GM19372 (cell line): ENCODE measurements at regions not wholly inside any gene's neighbourhood (a gene's known extent, or its start where the extent isn't known, plus 50 kb on each side); places are given as distances from the start of the nearest gene placed in this dataset.

ENCODE experiments used
- ATAC-seq: cut with Tn5 transposase; IDR thresholded peaks from one replicate; pipeline ENCODE4 v1.9.1; 2021; ENCODE audit warnings: mild to moderate bottlenecking, low read depth, moderate library complexity; ENCODE audit not compliant: unreplicated experiment

GRCh38 chr11:92317222-92317621 is 92.6 kb downstream of the FAT3 start:
- ATAC-seq: no peak

- no peak for ATAC-seq
These were observed 93.1 kb downstream of the FAT3 start for GRCh38 chr11:92317721-92318120.

GRCh38 chr11:92322225-92322624 is 97.6 kb downstream of the FAT3 start:
- no peak for ATAC-seq

- ATAC-seq: no peak
These were observed 100.3 kb downstream of the FAT3 start for GRCh38 chr11:92324890-92325289.

- no peak for ATAC-seq
These were observed 100.8 kb downstream of the FAT3 start for GRCh38 chr11:92325416-92325815.

- no peak for ATAC-seq
These were observed 104.5 kb downstream of the FAT3 start for GRCh38 chr11:92329137-92329536.

GRCh38 chr11:92329646-92330045 is 105.0 kb downstream of the FAT3 start:
- ATAC-seq: no peak

- no peak for ATAC-seq
These were observed 105.5 kb downstream of the FAT3 start for GRCh38 chr11:92330114-92330513.

GRCh38 chr11:92332986-92333385 is 108.4 kb downstream of the FAT3 start:
- ATAC-seq: no peak

- no peak for ATAC-seq
These were observed 116.2 kb downstream of the FAT3 start for GRCh38 chr11:92340839-92341238.

GRCh38 chr11:92342034-92342720 is 117.6 kb downstream of the FAT3 start:
- no peak for ATAC-seq

GRCh38 chr11:92342886-92343285 is 118.3 kb downstream of the FAT3 start:
- ATAC-seq: no peak

GRCh38 chr11:92346220-92346619 is 121.6 kb downstream of the FAT3 start:
- ATAC-seq: no peak

GRCh38 chr11:92347454-92347853 is 122.8 kb downstream of the FAT3 start:
- ATAC-seq: no peak

- ATAC-seq: no peak
These were observed 125.0 kb downstream of the FAT3 start for GRCh38 chr11:92349486-92350156.

GRCh38 chr11:92357344-92357743 is 132.7 kb downstream of the FAT3 start:
- ATAC-seq: no peak

- ATAC-seq: no peak
These were observed 133.2 kb downstream of the FAT3 start for GRCh38 chr11:92357841-92358240.

- no peak for ATAC-seq
These were observed 136.9 kb downstream of the FAT3 start for GRCh38 chr11:92361551-92361950.

GRCh38 chr11:92362989-92363388 is 138.4 kb downstream of the FAT3 start:
- ATAC-seq: no peak

- ATAC-seq: no peak
These were observed 139.6 kb downstream of the FAT3 start for GRCh38 chr11:92364177-92364576.

- ATAC-seq: no peak
These were observed 151.6 kb downstream of the FAT3 start for GRCh38 chr11:92376146-92376599.

GRCh38 chr11:92376680-92377079 is 152.1 kb downstream of the FAT3 start:
- no peak for ATAC-seq
